ENCODE measurements at regions not wholly inside any gene's neighbourhood (a gene's known extent, or its start where the extent isn't known, plus 50 kb on each side); places are given as distances from the start of the nearest gene placed in this dataset.
A peak's percentile ranks its signal among the peaks of the same experiment; 100 is the strongest.

DNA sequence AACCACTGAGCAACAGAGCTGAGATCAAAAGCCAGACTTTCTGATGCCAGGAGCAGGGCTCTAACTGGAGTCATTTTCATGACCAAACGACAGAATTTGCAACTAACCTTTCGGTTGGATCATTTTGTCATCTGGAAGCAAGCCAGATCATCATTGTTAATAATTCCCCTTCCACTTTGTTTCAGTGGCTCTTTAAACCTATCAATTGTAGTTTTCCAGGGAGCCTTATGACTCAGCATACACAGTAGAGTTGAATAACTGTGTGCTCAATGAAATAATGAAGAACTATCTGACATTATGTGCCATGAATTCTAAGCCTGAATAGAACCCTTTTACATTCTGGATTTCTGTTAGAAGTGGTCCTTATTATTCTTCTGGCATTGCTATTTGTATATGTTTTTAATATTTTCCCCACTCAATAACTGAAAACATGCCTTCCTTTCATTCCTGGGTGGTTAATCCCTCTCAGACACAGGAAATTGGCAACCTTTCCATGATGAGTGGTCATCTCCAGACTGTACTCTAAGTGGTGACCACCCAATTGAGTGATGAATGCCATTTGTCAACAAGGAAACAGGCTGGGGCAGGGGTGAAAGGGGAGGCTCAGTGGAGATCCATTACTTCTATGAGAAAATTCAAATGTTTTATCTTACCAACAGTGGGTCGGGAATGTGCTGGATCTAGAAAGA lies 431.8 kb downstream of the BCOR start:
- peak in 1 of 2 donors; percentile 30 for DNase-seq (ENCODE audit: low read depth in 2 of 2)

DNA sequence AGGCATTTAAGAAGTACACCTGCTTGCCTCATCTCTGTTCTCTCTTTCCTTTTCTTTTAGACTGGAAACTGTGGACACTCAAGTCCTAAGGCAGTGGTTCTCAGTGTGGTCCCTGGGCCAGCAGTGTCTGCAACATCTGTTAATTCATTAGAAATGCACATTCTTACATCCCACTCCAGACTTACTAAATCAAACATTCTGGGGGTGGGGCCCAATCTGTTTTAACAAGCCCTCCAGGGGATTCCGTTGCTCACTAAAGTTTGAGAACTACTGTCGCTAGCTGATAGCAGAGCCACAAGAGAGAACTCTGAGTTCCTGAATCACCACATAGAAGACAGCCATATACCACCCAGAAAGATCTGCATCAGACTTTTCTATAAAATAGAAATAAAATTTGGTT lies 430.6 kb downstream of the BCOR start:
- DNase-seq (ENCODE audit: low read depth in 2 of 2), result no peak

GRCh38 chrX:39667736-39668482 lies 429.8 kb downstream of the BCOR start:
- DNase-seq (ENCODE audit: low read depth in 2 of 2), result no peak

- DNase-seq (ENCODE audit: low read depth in 2 of 2), result no peak
Measured at GRCh38 chrX:39669668-39670067, 428.1 kb downstream of the BCOR start.

DNA sequence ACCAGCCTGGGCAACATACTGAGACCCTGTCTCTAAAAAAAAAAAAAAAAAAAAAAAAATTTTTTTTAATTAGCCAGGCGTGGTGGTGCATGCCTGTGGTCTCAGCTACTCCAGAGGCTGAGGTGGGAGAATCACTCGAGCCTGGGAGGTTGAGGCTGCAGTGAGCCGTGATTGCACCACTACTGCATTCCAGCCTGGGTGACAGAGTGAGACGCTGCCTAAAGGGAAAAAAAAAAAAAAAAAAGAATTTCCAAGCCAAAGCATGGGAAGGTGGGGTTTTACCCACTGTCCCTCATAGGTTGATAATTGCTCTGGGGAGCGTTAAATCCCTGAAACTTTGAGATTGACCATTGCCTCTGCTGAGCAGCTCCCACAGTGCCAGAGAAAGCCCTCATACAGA lies 427.5 kb downstream of the BCOR start:
- no peak for DNase-seq (ENCODE audit: low read depth in 2 of 2)

GRCh38 chrX:39672405-39672804 lies 425.4 kb downstream of the BCOR start:
- no peak for DNase-seq (ENCODE audit: low read depth in 2 of 2)

GRCh38 chrX:39674490-39675161 lies 423.1 kb downstream of the BCOR start:
- DNase-seq (ENCODE audit: low read depth in 2 of 2), result no peak

DNA sequence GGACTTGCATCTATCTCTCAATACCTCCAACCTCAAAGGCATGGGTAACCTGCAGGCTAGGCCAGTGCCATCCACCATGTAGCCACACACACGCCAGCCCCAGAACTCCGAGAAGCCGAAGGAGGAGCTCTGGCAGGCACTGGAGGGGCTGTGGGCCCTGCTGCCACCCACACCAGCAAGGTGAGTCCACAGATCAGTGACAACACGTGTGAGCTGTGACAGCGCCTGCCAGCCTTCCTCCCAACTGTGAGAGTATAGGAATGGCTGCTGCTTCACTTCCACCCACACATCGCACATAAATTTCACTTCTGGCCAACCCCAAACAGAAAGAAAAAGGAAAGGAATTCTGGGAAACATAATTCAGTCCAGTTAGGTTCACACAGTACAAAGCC lies 422.6 kb downstream of the BCOR start:
- DNase-seq (ENCODE audit: low read depth in 2 of 2), result no peak

DNA sequence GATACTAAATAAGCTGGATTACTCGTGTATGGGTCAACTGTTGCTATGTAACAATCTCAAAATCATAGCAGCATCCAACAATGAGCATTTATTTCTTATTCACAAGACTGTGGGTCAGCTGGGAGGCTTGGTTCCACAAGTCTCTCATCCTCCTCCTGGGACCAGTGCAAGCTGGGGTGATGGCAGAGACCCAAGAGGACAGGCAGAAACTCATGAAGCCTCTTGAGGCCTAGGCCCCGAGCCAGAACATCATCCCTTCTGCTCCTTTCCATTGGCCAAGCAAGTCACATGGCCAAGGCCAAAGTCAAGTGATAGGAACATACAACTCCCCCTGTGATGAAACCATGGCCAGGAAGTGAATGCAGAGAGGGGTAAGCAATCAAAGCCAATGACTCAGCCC lies 422.1 kb downstream of the BCOR start:
- DNase-seq (ENCODE audit: low read depth in 2 of 2), result no peak

GRCh38 chrX:39676434-39676833 lies 421.3 kb downstream of the BCOR start:
- no peak for DNase-seq (ENCODE audit: low read depth in 2 of 2)

DNA sequence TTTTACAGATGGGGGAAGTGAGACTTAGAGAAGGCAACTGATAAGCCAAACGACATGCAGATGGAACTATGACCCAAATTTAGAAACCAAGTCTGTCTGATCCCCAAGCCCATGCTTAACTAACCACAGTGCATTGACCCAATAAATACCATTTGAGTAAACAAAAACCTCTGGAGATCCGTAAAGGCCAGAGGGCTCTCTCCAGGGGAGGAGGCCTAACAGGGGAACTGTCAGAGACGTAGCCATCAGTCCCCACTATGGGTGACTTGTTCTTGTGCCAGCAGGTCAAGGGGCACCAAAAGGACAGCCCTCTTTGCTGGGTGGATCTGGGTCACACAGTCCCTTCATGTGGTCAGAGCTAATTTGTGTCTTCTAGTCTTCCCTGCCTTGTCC lies 420.2 kb downstream of the BCOR start:
- no peak for DNase-seq (ENCODE audit: low read depth in 2 of 2)

DNA sequence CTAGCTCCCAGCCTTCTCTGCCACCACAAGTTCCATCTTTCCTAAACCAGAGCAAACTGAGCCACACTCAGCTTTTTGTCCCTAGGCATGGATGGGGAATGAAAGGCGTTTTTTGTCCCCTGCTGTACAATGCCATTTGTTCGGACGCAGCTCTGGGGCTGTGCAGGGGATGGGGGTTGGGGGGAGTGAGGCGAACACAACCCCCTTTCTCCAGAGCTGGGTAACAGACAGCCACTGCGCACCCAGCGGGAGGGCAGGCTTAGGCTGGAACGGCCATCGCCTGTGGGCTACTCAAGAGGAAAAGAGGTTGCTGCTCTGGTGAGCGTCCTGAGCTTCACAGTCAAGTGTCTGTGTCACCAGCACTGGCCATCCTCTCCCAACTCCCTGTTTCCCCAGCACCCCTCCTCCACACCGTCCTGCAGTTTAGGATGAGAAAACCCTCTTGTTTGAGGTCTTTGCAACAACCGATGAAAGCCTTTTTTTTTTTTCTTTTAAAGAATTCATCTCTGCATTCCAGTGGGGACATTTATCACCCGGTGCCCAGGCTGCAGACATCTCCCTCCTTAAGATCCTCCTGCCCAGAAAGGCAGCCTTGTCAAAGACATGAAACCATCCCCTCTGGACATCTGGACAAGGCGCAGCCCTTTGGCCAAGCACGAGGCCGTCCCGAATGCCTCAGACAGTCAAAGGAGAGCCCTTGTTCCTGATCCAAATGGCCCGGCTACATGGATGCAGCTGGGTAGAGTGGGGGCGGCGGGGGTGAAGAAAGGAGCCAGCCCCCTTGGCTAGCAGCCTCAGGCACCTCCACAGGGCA lies 419.6 kb downstream of the BCOR start:
- DNase-seq (ENCODE audit: low read depth in 2 of 2), result no peak

GRCh38 chrX:39678914-39679313 lies 418.8 kb downstream of the BCOR start:
- DNase-seq (ENCODE audit: low read depth in 2 of 2), result no peak

GRCh38 chrX:39679497-39680157 lies 418.1 kb downstream of the BCOR start:
- no peak for DNase-seq (ENCODE audit: low read depth in 2 of 2)

GRCh38 chrX:39681885-39682284 lies 415.9 kb downstream of the BCOR start:
- DNase-seq (ENCODE audit: low read depth in 2 of 2), result no peak

GRCh38 chrX:39682778-39683177 lies 415.0 kb downstream of the BCOR start:
- DNase-seq (ENCODE audit: low read depth in 2 of 2), result no peak

DNA sequence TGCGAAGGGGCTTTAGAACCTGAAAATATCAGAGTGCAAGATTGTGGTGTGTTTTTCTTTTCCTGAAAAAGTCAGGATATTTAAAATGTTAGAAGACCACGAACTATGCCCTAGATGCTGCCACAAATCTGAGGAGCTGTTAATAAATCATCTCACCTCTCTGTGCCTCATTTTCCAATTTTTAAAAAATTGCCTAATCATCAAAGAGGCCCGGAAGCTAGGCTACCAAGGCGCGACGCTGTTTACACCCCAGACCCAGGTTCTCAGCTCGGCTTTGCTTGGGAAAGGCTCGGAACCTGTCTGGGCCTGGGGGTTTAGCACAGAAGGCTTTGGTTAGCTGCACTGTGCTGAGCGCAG lies 409.6 kb downstream of the BCOR start:
- no peak for DNase-seq (ENCODE audit: low read depth in 2 of 2)

- peak in 1 of 2 donors; percentile 29 for DNase-seq (ENCODE audit: low read depth in 2 of 2)
Measured at GRCh38 chrX:39688576-39689375, 409.0 kb downstream of the BCOR start.

DNA sequence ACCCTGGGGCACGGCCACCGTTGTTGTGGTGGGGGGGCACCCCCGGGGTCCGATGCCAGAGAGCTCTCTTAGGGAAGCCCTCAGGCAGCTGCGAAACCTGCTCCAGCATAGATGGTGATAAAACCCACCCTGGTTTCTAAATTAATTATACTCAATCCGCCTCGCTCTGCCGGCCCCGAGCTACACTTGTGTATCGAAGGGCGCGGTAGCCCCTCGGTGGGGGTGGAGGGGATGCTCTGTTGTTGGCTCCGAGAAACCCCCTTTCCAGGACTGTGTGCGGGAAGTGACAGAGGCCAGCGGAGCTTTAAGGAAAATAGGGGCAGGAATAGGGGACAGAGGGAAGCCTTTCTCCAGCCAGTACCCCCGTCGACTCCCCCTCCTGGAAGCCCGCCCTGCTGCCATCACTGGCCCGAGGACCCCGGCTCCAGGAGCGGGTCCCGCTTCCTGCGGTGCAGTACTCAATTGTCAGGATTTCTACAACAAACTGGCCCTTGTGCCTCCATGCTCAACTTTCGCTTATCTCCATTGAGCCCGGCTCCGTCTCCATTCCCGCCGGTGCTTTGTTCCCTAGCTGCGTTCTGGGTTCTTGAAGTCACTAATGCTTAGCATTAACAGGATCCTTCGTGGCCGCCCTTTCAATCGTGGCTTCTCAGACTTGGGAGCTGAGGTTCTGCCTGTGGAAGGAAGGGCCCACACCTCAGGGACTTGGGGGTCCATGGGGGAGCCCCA lies 408.2 kb downstream of the BCOR start:
- no peak for DNase-seq (ENCODE audit: low read depth in 2 of 2)

Measured in dermis microvascular lymphatic vessel endothelial cell (primary cell).